Activated naive CD8-positive, alpha-beta T cell treated with anti-CD3 and anti-CD28 coated beads for 36 hours (primary cell): ENCODE measurements at regions not wholly inside any gene's neighbourhood (a gene's known extent, or its start where the extent isn't known, plus 50 kb on each side); places are given as distances from the start of the nearest gene placed in this dataset.

ENCODE experiments used
- DNase-seq: peaks from one replicate; pipeline ENCODE4 v3.0.0; 2021
- H3K27ac Mint-ChIP-seq: one replicate; pipeline ENCODE4 v1.8.0; 2022; ENCODE audit warnings: mild to moderate bottlenecking, moderate library complexity, mixed read lengths
- H3K27me3 Mint-ChIP-seq: one replicate; pipeline ENCODE4 v1.8.0; 2022; ENCODE audit warnings: mild to moderate bottlenecking, mixed read lengths
- H3K36me3 Mint-ChIP-seq: one replicate; pipeline ENCODE4 v1.8.0; 2021; ENCODE audit warnings: mild to moderate bottlenecking, mixed read lengths
- H3K4me1 Mint-ChIP-seq: one replicate; pipeline ENCODE4 v1.8.0; 2021; ENCODE audit warnings: mixed read lengths
- H3K4me3 Mint-ChIP-seq: one replicate; pipeline ENCODE4 v1.8.0; 2022; ENCODE audit warnings: mild to moderate bottlenecking, moderate library complexity, mixed read lengths
- H3K9me3 Mint-ChIP-seq: one replicate; pipeline ENCODE4 v1.8.0; 2022; ENCODE audit warnings: mixed read lengths

DNA sequence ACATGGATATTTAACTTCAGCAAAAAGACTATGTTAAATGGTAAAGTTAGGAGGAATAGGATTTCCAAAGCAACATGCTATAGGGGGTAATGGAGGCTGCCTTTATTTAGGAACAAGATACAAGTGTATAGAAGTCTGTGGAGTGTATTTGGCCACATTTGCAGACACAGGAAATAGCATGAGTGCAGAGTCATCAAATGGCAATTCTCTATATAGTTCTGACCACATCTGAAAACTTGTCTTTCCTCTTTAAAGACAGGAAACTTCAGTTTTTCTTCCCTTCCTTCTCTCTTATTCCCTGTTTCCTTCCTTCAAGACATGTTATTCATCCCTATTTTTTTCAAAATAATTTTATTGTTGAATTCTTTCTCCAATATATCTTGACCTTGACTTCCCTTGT is 119.3 kb upstream of the PITX2 start:
- Mint-ChIP-seq H3K4me1 (no peaks in the 10 kb centered on the region), H3K27ac (no peak overlapping the region), H3K9me3 (no peaks in the 10 kb centered on the region), H3K4me3 (no peak overlapping the region), H3K27me3 (no peaks in the 10 kb centered on the region), H3K36me3 (no peaks in the 10 kb centered on the region)
- DNase-seq: no peak

DNA sequence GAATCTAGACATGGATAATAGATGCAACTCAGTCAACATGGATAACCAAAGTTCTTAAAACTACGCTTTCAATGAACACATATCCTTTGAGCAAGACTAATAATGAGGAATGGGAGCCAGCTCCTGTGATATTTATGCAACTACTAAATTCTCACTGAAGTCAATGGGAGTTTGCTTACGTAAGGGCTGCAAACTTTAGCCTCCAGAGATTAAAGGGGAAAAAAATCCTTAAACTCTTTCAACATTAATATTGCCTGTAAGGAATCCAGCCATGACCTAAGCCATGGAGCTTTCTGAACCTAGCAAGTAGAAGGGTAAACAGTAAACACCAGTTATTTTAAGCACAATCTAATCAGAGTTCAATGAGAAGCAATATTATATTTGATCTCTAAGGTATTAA is 125.2 kb upstream of the PITX2 start:
- H3K36me3 Mint-ChIP-seq: no peaks in the 10 kb centered on the region
- H3K27ac Mint-ChIP-seq: no peak overlapping the region

DNA sequence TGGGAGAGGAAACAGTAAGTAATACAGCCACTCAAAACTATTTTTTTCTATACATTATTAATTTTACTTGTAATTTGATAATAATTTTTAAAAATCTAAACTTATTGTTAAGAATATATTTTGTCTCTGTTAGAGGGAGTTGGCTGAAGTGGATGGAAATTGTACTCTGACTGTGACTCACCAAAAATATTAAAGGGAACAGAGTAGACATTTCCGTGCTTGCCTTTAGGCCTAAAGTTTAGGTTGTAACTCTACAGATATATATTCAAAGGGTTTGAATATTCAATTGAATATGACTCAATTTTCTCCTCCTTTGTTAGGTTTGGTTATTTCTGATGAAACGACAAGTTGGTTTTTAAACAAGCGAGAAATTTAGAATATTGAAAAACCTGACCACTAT is 128.3 kb upstream of the PITX2 start:
- no peak overlapping the region for H3K4me3 Mint-ChIP-seq
- no peaks in the 10 kb centered on the region for H3K36me3 Mint-ChIP-seq
- DNase-seq: no peak
- no peak overlapping the region for H3K27ac Mint-ChIP-seq
- peaks cover 1% of the 10 kb centered on the region for H3K9me3 Mint-ChIP-seq
- no peaks in the 10 kb centered on the region for H3K4me1 Mint-ChIP-seq
- H3K27me3 Mint-ChIP-seq: no peaks in the 10 kb centered on the region

More for the DNA sequence above, 125.2 kb upstream of the PITX2 start:
- no peak overlapping the region for H3K4me3 Mint-ChIP-seq
- H3K4me1 Mint-ChIP-seq: no peaks in the 10 kb centered on the region
- no peaks in the 10 kb centered on the region for H3K9me3 Mint-ChIP-seq
- H3K27me3 Mint-ChIP-seq: no peaks in the 10 kb centered on the region
- no peak for DNase-seq

GRCh38 chr4:110751986-110752385 is 129.1 kb upstream of the PITX2 start:
- H3K27me3 Mint-ChIP-seq: no peaks in the 10 kb centered on the region
- H3K4me1 Mint-ChIP-seq: no peaks in the 10 kb centered on the region
- no peak overlapping the region for H3K4me3 Mint-ChIP-seq
- no peaks in the 10 kb centered on the region for H3K36me3 Mint-ChIP-seq
- no peak overlapping the region for H3K27ac Mint-ChIP-seq
- H3K9me3 Mint-ChIP-seq: peaks cover 1% of the 10 kb centered on the region
- DNase-seq: no peak

DNA sequence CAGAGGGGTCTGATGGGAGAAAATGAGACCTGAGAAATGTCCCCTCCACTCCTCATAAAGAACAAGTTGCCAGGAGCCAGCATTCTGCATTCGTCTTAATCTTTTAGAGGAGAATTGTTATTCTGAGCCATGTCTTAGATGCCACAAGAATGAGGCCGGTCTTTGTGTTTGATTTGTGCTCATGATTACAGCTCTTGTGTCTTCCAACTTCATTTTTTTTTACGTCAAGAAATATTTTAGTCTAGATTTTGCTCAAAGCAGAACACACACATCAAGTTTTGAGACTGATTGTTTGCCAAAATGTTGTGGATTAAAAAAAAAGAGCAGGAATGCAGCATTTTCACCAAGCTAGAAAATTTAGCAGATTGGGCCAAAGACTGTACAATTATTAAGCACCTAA is 130.6 kb upstream of the PITX2 start:
- Mint-ChIP-seq H3K27me3 (no peaks in the 10 kb centered on the region), H3K27ac (no peak overlapping the region), H3K4me1 (no peaks in the 10 kb centered on the region), H3K9me3 (peaks cover 1% of the 10 kb centered on the region), H3K4me3 (no peak overlapping the region), H3K36me3 (no peaks in the 10 kb centered on the region)
- no peak for DNase-seq

DNA sequence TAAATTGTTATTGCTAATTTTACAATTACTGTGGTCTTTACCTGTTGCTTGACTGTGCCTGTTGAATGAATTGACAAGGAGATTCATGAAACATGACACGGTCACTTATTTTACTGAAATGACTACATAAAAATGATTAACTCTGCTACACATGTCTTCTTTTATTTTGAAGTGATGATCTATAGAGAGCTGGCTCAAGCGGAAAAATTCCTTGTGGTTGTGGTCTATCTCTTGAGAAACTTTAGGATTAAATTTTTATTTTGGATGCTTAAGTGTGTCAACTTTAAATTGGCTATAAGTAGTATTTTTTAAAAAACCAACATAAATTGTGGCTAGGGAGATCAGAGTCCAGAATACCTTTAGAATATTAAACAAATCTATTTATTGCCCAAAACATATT is 131.8 kb upstream of the PITX2 start:
- Mint-ChIP-seq H3K9me3 (peaks cover 3% of the 10 kb centered on the region), H3K27ac (no peak overlapping the region), H3K27me3 (no peaks in the 10 kb centered on the region), H3K4me1 (no peaks in the 10 kb centered on the region), H3K4me3 (no peak overlapping the region), H3K36me3 (no peaks in the 10 kb centered on the region)
- DNase-seq: no peak

- Mint-ChIP-seq H3K27ac (no peak overlapping the region), H3K4me3 (no peak overlapping the region), H3K4me1 (no peaks in the 10 kb centered on the region), H3K9me3 (no peaks in the 10 kb centered on the region), H3K36me3 (no peaks in the 10 kb centered on the region), H3K27me3 (no peaks in the 10 kb centered on the region)
- no peak for DNase-seq
Measured at GRCh38 chr4:110769578-110769977, 146.7 kb upstream of the PITX2 start.

DNA sequence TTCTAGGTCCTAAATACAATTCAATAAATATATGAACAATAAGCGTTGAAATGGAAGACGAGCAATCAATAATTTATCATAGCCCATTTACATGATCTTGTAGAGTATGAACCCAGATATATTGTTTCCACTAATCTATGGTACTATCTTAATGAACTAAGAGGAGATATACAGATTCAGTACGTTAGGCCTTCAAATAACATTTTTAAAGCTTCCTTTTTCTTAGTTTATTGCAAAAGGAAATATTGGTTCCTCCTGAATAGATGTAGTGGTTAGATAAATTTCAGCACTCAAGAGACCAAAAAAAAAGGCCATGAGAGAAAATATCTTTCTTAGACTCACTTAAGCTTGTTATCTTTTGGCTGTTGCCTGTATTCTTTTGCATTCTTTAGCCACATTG is 147.5 kb upstream of the PITX2 start:
- Mint-ChIP-seq H3K9me3 (no peaks in the 10 kb centered on the region), H3K4me3 (no peak overlapping the region), H3K27ac (no peak overlapping the region)

DNA sequence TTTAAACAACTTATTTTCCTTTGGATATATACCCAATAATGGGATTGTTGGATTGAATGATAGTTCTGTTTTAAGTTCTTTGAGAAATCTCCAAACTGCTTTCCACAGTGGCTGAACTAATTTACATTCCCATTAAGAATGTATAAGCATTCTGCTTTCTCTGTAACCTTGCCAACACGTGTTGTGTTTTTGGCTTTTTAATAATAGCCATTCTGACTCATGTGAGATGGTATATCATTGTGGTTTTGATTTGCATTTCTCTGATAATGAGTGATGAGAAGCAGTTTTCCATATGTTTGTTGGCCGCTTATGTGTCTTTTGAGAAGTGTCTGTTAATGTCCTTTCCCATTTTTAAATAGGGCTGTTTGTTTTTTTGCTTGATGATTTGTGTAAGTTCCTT is 155.6 kb upstream of the PITX2 start:
- no peak overlapping the region for H3K4me3 Mint-ChIP-seq
- H3K27ac Mint-ChIP-seq: no peak overlapping the region
- no peaks in the 10 kb centered on the region for H3K36me3 Mint-ChIP-seq
- no peaks in the 10 kb centered on the region for H3K27me3 Mint-ChIP-seq
- no peak for DNase-seq
- no peaks in the 10 kb centered on the region for H3K4me1 Mint-ChIP-seq
- no peaks in the 10 kb centered on the region for H3K9me3 Mint-ChIP-seq

More for the DNA sequence above, 147.5 kb upstream of the PITX2 start:
- Mint-ChIP-seq H3K36me3 (no peaks in the 10 kb centered on the region), H3K27me3 (no peaks in the 10 kb centered on the region), H3K4me1 (no peaks in the 10 kb centered on the region)
- no peak for DNase-seq

DNA sequence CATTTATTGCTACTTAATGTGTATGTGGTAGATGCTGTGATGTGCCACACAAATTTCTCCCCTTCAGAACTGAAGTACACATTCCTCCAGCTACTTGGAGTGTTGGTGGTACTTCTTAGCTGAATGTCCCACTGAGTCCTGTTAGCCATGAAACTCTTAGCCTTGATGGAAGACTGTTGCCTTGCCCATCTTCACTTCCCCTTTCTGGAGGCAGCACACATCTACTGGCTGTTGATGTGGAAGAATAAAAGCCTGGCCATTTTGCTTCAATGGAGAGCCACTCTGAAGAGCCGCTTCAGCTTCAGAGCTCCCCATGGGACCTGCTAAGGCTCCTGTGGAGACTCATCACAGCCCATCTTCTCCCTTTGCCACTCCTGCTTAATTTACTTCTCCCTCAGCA is 157.7 kb upstream of the PITX2 start:
- Mint-ChIP-seq H3K36me3 (no peaks in the 10 kb centered on the region), H3K27me3 (no peaks in the 10 kb centered on the region), H3K4me1 (no peaks in the 10 kb centered on the region), H3K4me3 (no peak overlapping the region), H3K9me3 (no peaks in the 10 kb centered on the region), H3K27ac (no peak overlapping the region)
- DNase-seq: no peak

GRCh38 chr4:110781944-110782343 is 159.1 kb upstream of the PITX2 start:
- Mint-ChIP-seq H3K4me1 (no peaks in the 10 kb centered on the region), H3K27ac (no peak overlapping the region), H3K9me3 (no peaks in the 10 kb centered on the region), H3K27me3 (no peaks in the 10 kb centered on the region), H3K36me3 (no peaks in the 10 kb centered on the region), H3K4me3 (no peak overlapping the region)
- DNase-seq: no peak

GRCh38 chr4:110787109-110787508 is 164.2 kb upstream of the PITX2 start:
- H3K27me3 Mint-ChIP-seq: no peaks in the 10 kb centered on the region
- no peaks in the 10 kb centered on the region for H3K9me3 Mint-ChIP-seq
- no peak for DNase-seq
- no peak overlapping the region for H3K27ac Mint-ChIP-seq
- H3K4me3 Mint-ChIP-seq: no peak overlapping the region
- H3K4me1 Mint-ChIP-seq: no peaks in the 10 kb centered on the region
- no peaks in the 10 kb centered on the region for H3K36me3 Mint-ChIP-seq

DNA sequence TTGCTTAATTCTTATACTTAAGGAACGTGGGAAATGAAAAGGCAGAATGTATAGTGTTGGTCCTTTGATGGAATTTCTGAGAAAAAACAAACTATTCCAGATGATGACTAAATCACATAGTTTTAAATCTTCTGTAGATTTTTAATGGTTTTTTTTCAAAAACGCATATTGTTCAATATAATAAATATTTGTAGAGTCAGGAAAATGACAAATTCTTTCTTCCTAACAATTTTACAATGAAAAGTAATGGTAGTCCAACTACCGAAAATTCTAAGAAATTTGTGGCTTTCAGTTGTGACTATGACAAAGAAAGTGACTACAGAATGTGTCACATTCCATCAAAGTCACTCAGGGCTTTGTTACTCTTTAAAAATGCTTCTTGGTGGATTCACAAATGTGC is 164.8 kb upstream of the PITX2 start:
- no peaks in the 10 kb centered on the region for H3K36me3 Mint-ChIP-seq
- H3K27me3 Mint-ChIP-seq: no peaks in the 10 kb centered on the region
- no peak overlapping the region for H3K4me3 Mint-ChIP-seq
- no peak for DNase-seq
- H3K4me1 Mint-ChIP-seq: no peaks in the 10 kb centered on the region
- H3K9me3 Mint-ChIP-seq: no peaks in the 10 kb centered on the region
- no peak overlapping the region for H3K27ac Mint-ChIP-seq

DNA sequence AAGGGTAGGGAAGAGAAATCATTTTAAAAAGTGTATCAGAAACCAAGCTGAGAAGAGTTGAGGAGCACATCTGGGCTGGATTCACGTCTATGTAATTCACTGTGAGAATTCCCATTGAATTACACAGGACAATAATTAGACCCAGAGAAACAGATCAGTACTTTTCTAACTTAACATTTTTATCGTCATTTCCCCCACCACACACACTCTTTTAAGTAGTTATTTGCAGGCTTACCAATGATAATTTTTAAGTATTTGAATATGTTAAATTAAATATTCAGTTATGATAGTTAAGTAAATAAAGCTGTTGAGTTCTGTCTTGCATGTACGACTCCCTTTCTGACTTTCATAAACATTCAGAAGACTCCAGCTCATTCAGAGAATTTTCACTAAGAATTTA is 165.4 kb upstream of the PITX2 start:
- Mint-ChIP-seq H3K36me3 (no peaks in the 10 kb centered on the region), H3K27me3 (no peaks in the 10 kb centered on the region), H3K4me1 (no peaks in the 10 kb centered on the region), H3K27ac (no peak overlapping the region), H3K4me3 (no peak overlapping the region), H3K9me3 (no peaks in the 10 kb centered on the region)
- DNase-seq: no peak

- no peak for DNase-seq
- H3K36me3 Mint-ChIP-seq: no peaks in the 10 kb centered on the region
- no peak overlapping the region for H3K27ac Mint-ChIP-seq
- no peaks in the 10 kb centered on the region for H3K4me1 Mint-ChIP-seq
- H3K9me3 Mint-ChIP-seq: peaks cover 2% of the 10 kb centered on the region
- no peaks in the 10 kb centered on the region for H3K27me3 Mint-ChIP-seq
- H3K4me3 Mint-ChIP-seq: no peak overlapping the region
Measured at GRCh38 chr4:110792036-110792435, 169.2 kb upstream of the PITX2 start.

- Mint-ChIP-seq H3K4me1 (no peaks in the 10 kb centered on the region), H3K36me3 (no peaks in the 10 kb centered on the region), H3K4me3 (no peak overlapping the region)
Measured at GRCh38 chr4:110793381-110793801, 170.5 kb upstream of the PITX2 start.

More at GRCh38 chr4:110793381-110793801, 170.5 kb upstream of the PITX2 start:
- no peak for DNase-seq
- Mint-ChIP-seq H3K27me3 (no peaks in the 10 kb centered on the region), H3K9me3 (peaks cover 2% of the 10 kb centered on the region), H3K27ac (no peak overlapping the region)
